ENCODE measurements at regions not wholly inside any gene's neighbourhood (a gene's known extent, or its start where the extent isn't known, plus 50 kb on each side); places are given as distances from the start of the nearest gene placed in this dataset.

GRCh38 chr12:98371419-98371818, 144.0 kb upstream of the TMPO start:
- ChIA-PET POLR2A (no interaction called here), CTCF (interaction anchor here (1.0 to 2.3 kb wide), 4 partner anchors 27 to 1385 kb away, joined by 3 to 13 read pairs (median 4); no protein-coding TSS in a partner anchor)
- no peak overlapping the region for H3K4me3 ChIP-seq (ENCODE audit: low read depth, low read length)
- TF ChIP-seq CTCF (IDR thresholded peaks at IDR 0.05; ENCODE audit: insufficient read depth, low read length, missing control alignments) = no peak
- DNase-seq (ENCODE audit: low read depth, low spot score) = no peak

- ChIA-PET CTCF (interaction anchor here (2.3 kb wide), 1 partner anchor 146 kb away, joined by 13 read pairs; no protein-coding TSS in a partner anchor), POLR2A (no interaction called here)
- no peak for TF ChIP-seq CTCF (IDR thresholded peaks at IDR 0.05; ENCODE audit: insufficient read depth, low read length, missing control alignments)
- no peak for DNase-seq (ENCODE audit: low read depth, low spot score)
- no peak overlapping the region for H3K4me3 ChIP-seq (ENCODE audit: low read depth, low read length)
These were observed 142.9 kb upstream of the TMPO start for GRCh38 chr12:98372340-98373024.

GRCh38 chr12:98373025-98373554, 142.3 kb upstream of the TMPO start:
- ChIA-PET CTCF (no interaction called here), POLR2A (no interaction called here)
- no peak for DNase-seq (ENCODE audit: low read depth, low spot score)
- H3K4me3 ChIP-seq (ENCODE audit: low read depth, low read length) = no peak overlapping the region
- TF ChIP-seq CTCF (IDR thresholded peaks at IDR 0.05; ENCODE audit: insufficient read depth, low read length, missing control alignments) = peak; percentile 48

GRCh38 chr12:98374007-98374406, 141.4 kb upstream of the TMPO start:
- TF ChIP-seq CTCF (IDR thresholded peaks at IDR 0.05; ENCODE audit: insufficient read depth, low read length, missing control alignments) = peak; percentile 10
- DNase-seq (ENCODE audit: low read depth, low spot score) = no peak
- no peak overlapping the region for H3K4me3 ChIP-seq (ENCODE audit: low read depth, low read length)
- CTCF ChIA-PET = interaction anchor here (1.6 to 3.9 kb wide), 4 partner anchors 23 to 1795 kb away, joined by 5 to 17 read pairs (median 10); no protein-coding TSS in a partner anchor
- POLR2A ChIA-PET = no interaction called here

GRCh38 chr12:98379106-98379505, 136.3 kb upstream of the TMPO start:
- no peak for DNase-seq (ENCODE audit: low read depth, low spot score)
- no peak for TF ChIP-seq CTCF (IDR thresholded peaks at IDR 0.05; ENCODE audit: insufficient read depth, low read length, missing control alignments)
- POLR2A ChIA-PET = no interaction called here
- H3K4me3 ChIP-seq (ENCODE audit: low read depth, low read length) = no peak overlapping the region
- CTCF ChIA-PET = no interaction called here

GRCh38 chr12:98385641-98386040, 129.7 kb upstream of the TMPO start:
- CTCF ChIA-PET = interaction anchor here (0.8 to 1.5 kb wide), 3 partner anchors 10 to 159 kb away, joined by 3 to 4 read pairs (median 3); no protein-coding TSS in a partner anchor
- DNase-seq (ENCODE audit: low read depth, low spot score) = no peak
- TF ChIP-seq CTCF (IDR thresholded peaks at IDR 0.05; ENCODE audit: insufficient read depth, low read length, missing control alignments) = no peak
- H3K4me3 ChIP-seq (ENCODE audit: low read depth, low read length) = no peak overlapping the region
- POLR2A ChIA-PET = no interaction called here

All from AG04449 (cell line).